Transverse colon (tissue), 4 donors: ENCODE measurements at regions not wholly inside any gene's neighbourhood (a gene's known extent, or its start where the extent isn't known, plus 50 kb on each side); places are given as distances from the start of the nearest gene placed in this dataset.

ENCODE experiments used
- DNase-seq: peaks from one replicate; pipeline ENCODE4 v3.0.0-alpha.2; 2019
- H3K27ac ChIP-seq, 4 donors: fragments of 200-600 bp; sonication (generic); 2 replicates each; pipeline ENCODE4 v1.5.1; 2016 to 2018; ENCODE audit warnings: inconsistent platforms in 4 of 4
- H3K27me3 ChIP-seq: fragments of 200-600 bp; sonication (generic); 2 replicates; pipeline ENCODE4 v1.5.1; 2017; ENCODE audit warnings: inconsistent platforms
- H3K36me3 ChIP-seq, 4 donors: fragments of 200-600 bp; sonication (generic); 2 replicates each; pipeline ENCODE4 v1.5.1; 2017 to 2019; ENCODE audit warnings: inconsistent platforms in 4 of 4
- H3K4me1 ChIP-seq, 4 donors: fragments of 200-600 bp; sonication (generic); 2 replicates each; pipeline ENCODE4 v1.5.1; 2017 to 2020; ENCODE audit warnings: inconsistent platforms in 4 of 4
- H3K4me3 ChIP-seq, 4 donors: fragments of 200-600 bp; sonication (generic); 1 replicate in 1 of 4; 2 replicates in 3 of 4; pipeline versions ENCODE4 v1.5.1 to v1.6.1; 2017 to 2019; ENCODE audit warnings: inconsistent platforms in 4 of 4
- H3K9me3 ChIP-seq, 2 donors: fragments of 200-600 bp; sonication (generic); 2 replicates each; pipeline ENCODE4 v1.5.1; 2017 to 2019; ENCODE audit warnings: inconsistent platforms in 2 of 2
- CTCF ChIP-seq, 5 experiments: fragments of 200-600 bp in 3 of 5; fragments of 450-650 bp in 2 of 5; sonication (generic) in 3 of 5; IDR thresholded peaks; 1 replicate in 2 of 5; 2 replicates in 3 of 5; pipeline ENCODE4 v1.5.1; 2016 to 2017; ENCODE audit warnings: antibody characterized with exemption in 5 of 5, inconsistent platforms in 3 of 5, mild to moderate bottlenecking in 2 of 5, moderate library complexity in 1 of 5
- EP300 ChIP-seq: sonication (generic); formaldehyde crosslinking; IDR thresholded peaks from one replicate; pipeline ENCODE4 v1.6.1; 2017; ENCODE audit warnings: antibody characterized with exemption, low read depth
- POLR2A ChIP-seq: fragments of 450-650 bp; IDR thresholded peaks from one replicate; pipeline ENCODE4 v1.6.1; 2016; ENCODE audit warnings: antibody characterized with exemption, mild to moderate bottlenecking, moderate library complexity
- POLR2AphosphoS5 ChIP-seq, 3 donors: sonication (generic); formaldehyde crosslinking; IDR thresholded peaks; one replicate each; pipeline ENCODE4 v1.6.1; 2016; ENCODE audit warnings: antibody characterized with exemption in 3 of 3
- WGBS, 2 donors: methylation state at CpG; one replicate each; pipeline ENCODE4 v1.1.5; 2018; ENCODE audit warnings: low coverage in 1 of 2; 5-methylcytosine and 5-hydroxymethylcytosine counted together
- in situ Hi-C, 4 donors: fragments of 200-750 bp; cut with MboI; loops; one replicate each; pipeline versions ENCODE4 v1.15.0 to v1.15.1; 2017; ENCODE audit warnings: low sequenced_read_pairs in 3 of 4, low pct_ligation_motif_present in 1 of 4, low pct_unique_long_range_greater_than_20kb in 1 of 4
- intact Hi-C: fragments of 100-400 bp; cut with DNase I; formaldehyde crosslinking; loops from one replicate; pipeline ENCODE4 v1.15.1; 2023; ENCODE audit warnings: low total_unique reads

DNA sequence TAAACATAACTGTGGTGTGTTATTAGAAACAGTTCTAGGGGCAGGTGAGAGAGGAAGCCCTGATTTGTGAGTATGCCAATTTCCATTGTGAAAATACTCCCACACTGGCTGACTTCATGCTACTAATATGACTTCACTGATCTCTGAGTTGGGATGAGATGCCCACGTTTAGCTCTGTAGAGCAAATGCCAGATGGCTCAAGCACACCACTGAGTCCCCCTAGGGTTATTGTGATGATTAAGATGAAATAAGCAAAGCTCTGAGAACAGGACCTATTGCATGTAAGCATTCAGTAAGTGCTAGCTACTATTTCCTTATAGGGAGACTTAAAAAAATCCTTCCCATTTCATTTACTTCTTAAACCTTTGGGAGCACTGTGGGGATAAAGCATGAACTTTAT is 117.6 kb downstream of the CENPF start:
- Histone ChIP-seq H3K4me1 (no peaks in the 10 kb centered on the region), H3K4me3 (no peak overlapping the region), H3K27me3 (no peaks in the 10 kb centered on the region), H3K36me3 (no peaks in the 10 kb centered on the region), H3K27ac (no peak overlapping the region), H3K9me3 (no peaks in the 10 kb centered on the region)
- intact Hi-C loops (no loop called here), in situ Hi-C loops (no loop called here)
- 31% methylated on average over 1 of the region's 1 CpG; no CpG with 5 or more reads in 1 of the 2 donors for WGBS, 2 donors
- no peak for DNase-seq
- TF ChIP-seq POLR2A (no peak), CTCF (IDR thresholded peaks at IDR 0.05) (no peak), POLR2AphosphoS5 (IDR thresholded peaks at IDR 0.05) (no peak), EP300 (no peak)

DNA sequence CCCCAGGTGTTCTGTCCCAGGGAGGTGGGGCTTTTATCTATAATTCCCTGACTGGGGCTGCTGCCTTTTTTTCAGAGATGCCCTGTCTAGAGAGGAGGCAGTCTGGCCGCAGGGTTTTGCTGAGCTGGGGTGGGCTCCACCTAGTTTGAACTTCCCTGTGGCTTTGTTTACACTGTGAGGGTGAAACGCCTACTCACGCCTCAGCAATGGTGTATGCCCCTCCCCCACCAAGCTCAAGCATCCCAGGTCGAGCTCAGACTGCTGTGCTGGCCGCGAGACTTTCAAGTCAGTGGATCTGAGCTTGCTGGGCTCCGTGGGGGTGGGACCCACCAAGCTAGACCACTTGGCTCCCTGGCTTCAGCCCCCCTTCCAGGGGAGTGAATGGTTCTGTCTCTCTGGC is 124.3 kb downstream of the CENPF start:
- 28 to 33% methylated on average over 1 to 7 of the region's 7 CpGs for WGBS, 2 donors
- H3K36me3 ChIP-seq = no peaks in the 10 kb centered on the region
- no peak for DNase-seq
- no peak overlapping the region for H3K4me3 ChIP-seq
- intact Hi-C loops = no loop called here
- H3K4me1 ChIP-seq = no peaks in the 10 kb centered on the region
- in situ Hi-C loops = no loop called here
- TF ChIP-seq EP300 (no peak), CTCF (IDR thresholded peaks at IDR 0.05) (no peak), POLR2AphosphoS5 (IDR thresholded peaks at IDR 0.05) (no peak), POLR2A (no peak)
- H3K9me3 ChIP-seq = no peaks in the 10 kb centered on the region
- H3K27ac ChIP-seq = no peak overlapping the region
- no peaks in the 10 kb centered on the region for H3K27me3 ChIP-seq

- Histone ChIP-seq H3K9me3 (no peaks in the 10 kb centered on the region), H3K27me3 (no peaks in the 10 kb centered on the region), H3K27ac (no peak overlapping the region), H3K4me3 (no peak overlapping the region), H3K36me3 (no peaks in the 10 kb centered on the region), H3K4me1 (no peaks in the 10 kb centered on the region)
- TF ChIP-seq POLR2A (no peak), EP300 (no peak), CTCF (IDR thresholded peaks at IDR 0.05) (no peak), POLR2AphosphoS5 (IDR thresholded peaks at IDR 0.05) (no peak)
- 50 to 62% methylated on average over 1 of the region's 1 CpG for WGBS, 2 donors
- intact Hi-C loops = no loop called here
- no peak for DNase-seq
- in situ Hi-C loops = no loop called here
Observed at GRCh38 chr1:214739621-214740238, 136.7 kb downstream of the CENPF start.

- Histone ChIP-seq H3K27me3 (no peaks in the 10 kb centered on the region), H3K36me3 (no peaks in the 10 kb centered on the region), H3K9me3 (no peaks in the 10 kb centered on the region), H3K4me3 (no peak overlapping the region), H3K27ac (no peak overlapping the region), H3K4me1 (no peaks in the 10 kb centered on the region)
- no peak for DNase-seq
- whole genome bisulfite sequencing, 2 donors = 58 to 60% methylated on average over 2 of the region's 2 CpGs
- TF ChIP-seq POLR2A = no peak
- no peak for TF ChIP-seq CTCF (IDR thresholded peaks at IDR 0.05)
- TF ChIP-seq POLR2AphosphoS5 (IDR thresholded peaks at IDR 0.05) = no peak
- TF ChIP-seq EP300 = no peak
- intact Hi-C loops (no loop called here), in situ Hi-C loops (no loop called here)
Observed at GRCh38 chr1:214740471-214740870, 137.5 kb downstream of the CENPF start.
